Loucy (cell line): ENCODE measurements at regions not wholly inside any gene's neighbourhood (a gene's known extent, or its start where the extent isn't known, plus 50 kb on each side); places are given as distances from the start of the nearest gene placed in this dataset.

Source experiments
- CTCF ChIP-seq: fragments of 200-600 bp; sonication (generic); conservative IDR thresholded peaks from 2 replicates; pipeline ENCODE4 v1.5.1; 2014; ENCODE audit warnings: mild to moderate bottlenecking, antibody characterized with exemption, low read length
- EZH2phosphoT487 ChIP-seq: fragments of 200-600 bp; IDR thresholded peaks from 2 replicates; pipeline ENCODE4 v1.6.1; 2018; ENCODE audit warnings: antibody characterized with exemption, mild to moderate bottlenecking, moderate library complexity, borderline replicate concordance

GRCh38 chr5:17690473-17690872, 56.2 kb downstream of the TAF11L14 start:
- TF ChIP-seq CTCF (no peak), EZH2phosphoT487 (no peak)
